Mucosa of rectum (tissue), 2 donors: ENCODE measurements at regions not wholly inside any gene's neighbourhood (a gene's known extent, or its start where the extent isn't known, plus 50 kb on each side); places are given as distances from the start of the nearest gene placed in this dataset.

Source experiments
- H3K27ac ChIP-seq, 2 donors: one replicate each; pipeline ENCODE4 v1.7.0; 2013; ENCODE audit warnings: inconsistent platforms in 2 of 2, low read depth in 2 of 2, low read length in 2 of 2
- H3K27me3 ChIP-seq, 2 donors: one replicate each; pipeline ENCODE4 v1.7.0; 2013; ENCODE audit warnings: low read length in 2 of 2; ENCODE audit not compliant: control insufficient read depth in 2 of 2, insufficient read depth in 2 of 2
- H3K36me3 ChIP-seq, 2 donors: one replicate each; pipeline ENCODE4 v1.7.0; 2013; ENCODE audit warnings: low read length in 2 of 2; ENCODE audit not compliant: control insufficient read depth in 2 of 2, insufficient read depth in 2 of 2
- H3K4me1 ChIP-seq, 2 donors: one replicate each; pipeline ENCODE4 v1.7.0; 2013; ENCODE audit warnings: low read length in 2 of 2, mild to moderate bottlenecking in 1 of 2; ENCODE audit not compliant: control insufficient read depth in 2 of 2, insufficient read depth in 2 of 2
- H3K4me3 ChIP-seq, 2 donors: one replicate each; pipeline ENCODE4 v1.7.0; 2013; ENCODE audit warnings: low read length in 2 of 2
- H3K9ac ChIP-seq, 2 donors: one replicate each; pipeline ENCODE4 v1.7.0; 2013; ENCODE audit warnings: low read length in 2 of 2, low read depth in 1 of 2, mild to moderate bottlenecking in 1 of 2
- H3K9me3 ChIP-seq, 2 donors: one replicate each; pipeline ENCODE4 v1.7.0; 2013; ENCODE audit warnings: low read length in 2 of 2; ENCODE audit not compliant: control insufficient read depth in 2 of 2
- donor health status: healthy.
- donor health status: Normal muscosa, but diverticular disease.

DNA sequence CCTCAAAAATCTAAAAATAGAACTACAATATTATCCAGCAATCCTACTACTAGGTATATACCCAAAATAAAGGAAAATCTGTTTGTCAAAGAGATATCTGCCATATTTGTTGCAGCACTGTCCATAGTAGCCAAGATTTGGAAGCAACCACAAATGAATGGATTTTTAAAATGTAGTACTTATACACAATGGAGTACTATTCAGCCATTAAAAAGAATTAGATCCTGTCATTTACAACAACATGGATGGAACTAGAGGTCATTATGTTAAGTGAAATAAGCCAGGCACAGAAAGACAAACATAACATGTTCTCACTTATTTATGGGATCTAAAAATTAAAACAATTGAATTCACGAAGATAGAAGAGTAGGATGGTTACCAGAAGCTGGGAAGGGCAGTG is 135.7 kb upstream of the CCDC28A start:
- no peak overlapping the region for H3K27ac ChIP-seq
- H3K36me3 ChIP-seq: no peaks in the 10 kb centered on the region
- H3K4me1 ChIP-seq: no peaks in the 10 kb centered on the region
- H3K9ac ChIP-seq: no peak overlapping the region
- no peaks in the 10 kb centered on the region for H3K9me3 ChIP-seq
- no peaks in the 10 kb centered on the region for H3K27me3 ChIP-seq
- H3K4me3 ChIP-seq: no peak overlapping the region

DNA sequence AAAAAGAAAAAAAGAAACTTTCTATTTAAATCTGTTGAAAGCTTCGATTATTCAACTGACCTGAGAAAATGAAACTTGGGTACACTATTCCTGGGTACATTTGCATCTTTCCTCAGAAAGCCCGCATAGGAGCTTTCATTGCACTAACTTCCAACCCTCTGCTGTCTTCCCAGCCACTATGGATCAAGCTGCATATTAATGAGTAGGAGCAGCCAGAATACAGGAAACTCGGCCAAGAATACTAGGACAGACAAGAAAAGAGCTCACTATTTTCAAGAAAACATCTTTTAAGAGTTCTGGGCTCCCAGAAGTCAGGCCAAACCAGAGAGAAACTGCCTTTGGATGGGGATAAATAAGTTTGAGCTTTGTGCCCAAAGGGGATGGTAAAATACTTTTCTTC is 135.0 kb upstream of the CCDC28A start:
- no peaks in the 10 kb centered on the region for H3K9me3 ChIP-seq
- no peak overlapping the region for H3K9ac ChIP-seq
- no peak overlapping the region for H3K27ac ChIP-seq
- H3K4me3 ChIP-seq: no peak overlapping the region
- H3K27me3 ChIP-seq: no peaks in the 10 kb centered on the region
- H3K36me3 ChIP-seq: no peaks in the 10 kb centered on the region
- H3K4me1 ChIP-seq: no peaks in the 10 kb centered on the region

GRCh38 chr6:138640028-138640427 is 133.5 kb upstream of the CCDC28A start:
- no peaks in the 10 kb centered on the region for H3K27me3 ChIP-seq
- no peaks in the 10 kb centered on the region for H3K4me1 ChIP-seq
- no peak overlapping the region for H3K27ac ChIP-seq
- H3K9me3 ChIP-seq: no peaks in the 10 kb centered on the region
- no peaks in the 10 kb centered on the region for H3K36me3 ChIP-seq
- H3K9ac ChIP-seq: no peak overlapping the region
- H3K4me3 ChIP-seq: no peak overlapping the region

DNA sequence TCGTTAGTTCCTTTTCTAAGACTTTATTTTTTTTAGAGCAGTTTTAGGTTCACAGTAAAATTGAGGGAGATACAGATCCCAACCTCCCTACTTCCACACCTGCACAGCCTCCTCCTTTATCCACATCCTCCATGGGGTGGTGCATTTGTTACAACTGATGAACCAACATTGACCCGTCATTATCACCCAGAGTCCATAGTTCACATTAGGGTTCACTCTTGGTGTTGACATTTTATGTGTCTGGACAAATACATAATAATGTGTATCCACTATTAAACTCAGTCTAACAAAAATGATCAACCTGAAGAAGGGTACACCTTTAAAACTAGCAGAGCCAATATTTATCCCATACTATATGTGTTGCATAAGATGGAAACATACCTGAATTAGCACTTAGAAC is 130.4 kb upstream of the CCDC28A start:
- Histone ChIP-seq H3K4me1 (no peaks in the 10 kb centered on the region), H3K27ac (no peak overlapping the region), H3K4me3 (no peak overlapping the region), H3K27me3 (no peaks in the 10 kb centered on the region), H3K9me3 (no peaks in the 10 kb centered on the region), H3K9ac (no peak overlapping the region), H3K36me3 (no peaks in the 10 kb centered on the region)

DNA sequence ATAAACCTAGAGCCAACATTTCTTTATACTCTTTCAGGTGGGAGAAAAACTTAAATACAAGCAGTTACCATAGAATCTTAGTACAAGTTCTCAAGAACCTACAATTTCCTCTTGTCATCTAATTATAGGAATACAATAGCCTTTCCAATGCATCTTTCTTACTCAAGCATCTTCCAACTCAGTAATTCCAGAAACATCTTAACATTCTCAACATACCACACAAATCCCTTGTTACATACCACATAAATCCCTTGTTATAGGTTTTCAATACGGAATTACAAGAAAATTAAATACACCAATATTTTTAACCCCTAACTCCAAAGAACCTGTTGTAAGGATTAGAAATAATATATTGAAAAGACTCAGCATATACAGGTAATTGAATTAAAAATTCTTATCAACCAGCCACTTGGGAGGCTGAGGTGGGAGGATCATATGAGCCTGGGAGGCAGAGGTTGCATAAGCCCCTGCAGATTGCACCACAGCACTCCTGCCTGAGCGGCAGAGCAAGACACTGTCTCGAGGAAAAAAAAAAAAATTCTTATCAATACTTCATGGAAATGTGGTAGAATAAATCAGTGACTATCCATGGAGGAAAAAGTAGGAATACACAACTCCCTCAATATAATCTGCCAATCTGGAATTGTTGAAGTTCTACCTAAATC is 127.5 kb upstream of the CCDC28A start:
- Histone ChIP-seq H3K9ac (no peak overlapping the region), H3K27me3 (no peaks in the 10 kb centered on the region), H3K27ac (no peak overlapping the region), H3K9me3 (no peaks in the 10 kb centered on the region), H3K4me3 (no peak overlapping the region), H3K36me3 (no peaks in the 10 kb centered on the region), H3K4me1 (no peaks in the 10 kb centered on the region)

- Histone ChIP-seq H3K9me3 (no peaks in the 10 kb centered on the region), H3K36me3 (no peaks in the 10 kb centered on the region), H3K27me3 (no peaks in the 10 kb centered on the region), H3K27ac (no peak overlapping the region), H3K4me3 (no peak overlapping the region), H3K9ac (no peak overlapping the region), H3K4me1 (no peaks in the 10 kb centered on the region)
These were observed 126.6 kb upstream of the CCDC28A start for GRCh38 chr6:138647006-138647405.

- no peaks in the 10 kb centered on the region for H3K27me3 ChIP-seq
- no peak overlapping the region for H3K4me3 ChIP-seq
- H3K36me3 ChIP-seq: no peaks in the 10 kb centered on the region
- no peaks in the 10 kb centered on the region for H3K4me1 ChIP-seq
- no peaks in the 10 kb centered on the region for H3K9me3 ChIP-seq
- H3K27ac ChIP-seq: no peak overlapping the region
- no peak overlapping the region for H3K9ac ChIP-seq
These were observed 125.4 kb upstream of the CCDC28A start for GRCh38 chr6:138648127-138648526.

GRCh38 chr6:138651491-138651890 is 122.1 kb upstream of the CCDC28A start:
- H3K9ac ChIP-seq: no peak overlapping the region
- no peaks in the 10 kb centered on the region for H3K9me3 ChIP-seq
- no peak overlapping the region for H3K27ac ChIP-seq
- no peaks in the 10 kb centered on the region for H3K4me1 ChIP-seq
- H3K4me3 ChIP-seq: no peak overlapping the region
- H3K27me3 ChIP-seq: no peaks in the 10 kb centered on the region
- no peaks in the 10 kb centered on the region for H3K36me3 ChIP-seq

GRCh38 chr6:138652824-138653223 is 120.7 kb upstream of the CCDC28A start:
- H3K9ac ChIP-seq: no peak overlapping the region
- H3K4me3 ChIP-seq: no peak overlapping the region
- no peaks in the 10 kb centered on the region for H3K36me3 ChIP-seq
- H3K9me3 ChIP-seq: no peaks in the 10 kb centered on the region
- no peak overlapping the region for H3K27ac ChIP-seq
- no peaks in the 10 kb centered on the region for H3K4me1 ChIP-seq
- no peaks in the 10 kb centered on the region for H3K27me3 ChIP-seq

DNA sequence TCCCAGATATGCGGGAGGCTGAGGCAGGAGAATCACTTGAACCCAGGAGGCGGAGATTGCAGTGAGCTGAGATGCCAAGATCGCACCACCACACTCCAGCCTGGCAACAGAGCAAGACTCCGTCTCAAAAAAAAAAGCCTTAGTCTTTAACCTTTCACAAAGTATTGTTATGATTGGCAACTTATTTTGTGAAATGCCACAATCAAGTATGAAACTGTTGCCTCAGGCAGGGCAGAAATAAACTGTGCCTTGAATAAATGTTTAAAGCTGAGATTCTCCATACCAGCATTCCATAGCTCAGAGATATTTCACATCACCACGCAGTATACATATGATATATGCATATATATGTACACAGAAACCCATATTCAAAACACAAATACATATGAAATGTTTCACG is 120.1 kb upstream of the CCDC28A start:
- H3K9me3 ChIP-seq: no peaks in the 10 kb centered on the region
- H3K27me3 ChIP-seq: no peaks in the 10 kb centered on the region
- no peak overlapping the region for H3K27ac ChIP-seq
- H3K36me3 ChIP-seq: no peaks in the 10 kb centered on the region
- H3K9ac ChIP-seq: no peak overlapping the region
- H3K4me1 ChIP-seq: no peaks in the 10 kb centered on the region
- no peak overlapping the region for H3K4me3 ChIP-seq
